ENCODE measurements at regions not wholly inside any gene's neighbourhood (a gene's known extent, or its start where the extent isn't known, plus 50 kb on each side); places are given as distances from the start of the nearest gene placed in this dataset.

- no peak for DNase-seq
These were observed 162.6 kb upstream of the SLC39A10 start for GRCh38 chr2:195494451-195494850.

- no peak for DNase-seq
These were observed 163.6 kb upstream of the SLC39A10 start for GRCh38 chr2:195493416-195493815.

GRCh38 chr2:195490319-195490718 is 166.7 kb upstream of the SLC39A10 start:
- DNase-seq, result no peak

- DNase-seq, result no peak
These were observed 167.9 kb upstream of the SLC39A10 start for GRCh38 chr2:195489101-195489500.

GRCh38 chr2:195488567-195488966 is 168.5 kb upstream of the SLC39A10 start:
- DNase-seq, result no peak

GRCh38 chr2:195486987-195487644 is 169.9 kb upstream of the SLC39A10 start:
- no peak for DNase-seq

GRCh38 chr2:195486520-195486919 is 170.5 kb upstream of the SLC39A10 start:
- no peak for DNase-seq

GRCh38 chr2:195482010-195482409 is 175.0 kb upstream of the SLC39A10 start:
- DNase-seq, result no peak

- DNase-seq, result no peak
These were observed 176.9 kb upstream of the SLC39A10 start for GRCh38 chr2:195480121-195480520.

- no peak for DNase-seq
These were observed 177.6 kb upstream of the SLC39A10 start for GRCh38 chr2:195479407-195479806.

- no peak for DNase-seq
These were observed 179.0 kb upstream of the SLC39A10 start for GRCh38 chr2:195477996-195478382.

- no peak for DNase-seq
These were observed 179.6 kb upstream of the SLC39A10 start for GRCh38 chr2:195477248-195477995.

GRCh38 chr2:195475336-195475735 is 181.7 kb upstream of the SLC39A10 start:
- DNase-seq, result no peak

- no peak for DNase-seq
These were observed 183.2 kb upstream of the SLC39A10 start for GRCh38 chr2:195473862-195474261.

- no peak for DNase-seq
These were observed 184.4 kb upstream of the SLC39A10 start for GRCh38 chr2:195472501-195473234.

GRCh38 chr2:195471807-195472206 is 185.2 kb upstream of the SLC39A10 start:
- no peak for DNase-seq

GRCh38 chr2:195471163-195471562 is 185.9 kb upstream of the SLC39A10 start:
- no peak for DNase-seq

- DNase-seq, result no peak
These were observed 186.4 kb upstream of the SLC39A10 start for GRCh38 chr2:195470622-195471021.

- DNase-seq, result no peak
These were observed 188.3 kb upstream of the SLC39A10 start for GRCh38 chr2:195468771-195469170.

GRCh38 chr2:195466427-195466826 is 190.6 kb upstream of the SLC39A10 start:
- no peak for DNase-seq

- no peak for DNase-seq
These were observed 196.0 kb upstream of the SLC39A10 start for GRCh38 chr2:195461010-195461409.

GRCh38 chr2:195458936-195459335 is 198.1 kb upstream of the SLC39A10 start:
- DNase-seq, result no peak

GRCh38 chr2:195457873-195458272 is 199.2 kb upstream of the SLC39A10 start:
- DNase-seq, result no peak

- no peak for DNase-seq
These were observed 200.3 kb upstream of the SLC39A10 start for GRCh38 chr2:195456771-195457170.
